ENCODE measurements at regions not wholly inside any gene's neighbourhood (a gene's known extent, or its start where the extent isn't known, plus 50 kb on each side); places are given as distances from the start of the nearest gene placed in this dataset.
A peak's percentile ranks its signal among the peaks of the same experiment; 100 is the strongest.

GRCh38 chr9:105828171-105828570 lies 133.8 kb downstream of the TMEM38B start:
- no peak for DNase-seq

DNA sequence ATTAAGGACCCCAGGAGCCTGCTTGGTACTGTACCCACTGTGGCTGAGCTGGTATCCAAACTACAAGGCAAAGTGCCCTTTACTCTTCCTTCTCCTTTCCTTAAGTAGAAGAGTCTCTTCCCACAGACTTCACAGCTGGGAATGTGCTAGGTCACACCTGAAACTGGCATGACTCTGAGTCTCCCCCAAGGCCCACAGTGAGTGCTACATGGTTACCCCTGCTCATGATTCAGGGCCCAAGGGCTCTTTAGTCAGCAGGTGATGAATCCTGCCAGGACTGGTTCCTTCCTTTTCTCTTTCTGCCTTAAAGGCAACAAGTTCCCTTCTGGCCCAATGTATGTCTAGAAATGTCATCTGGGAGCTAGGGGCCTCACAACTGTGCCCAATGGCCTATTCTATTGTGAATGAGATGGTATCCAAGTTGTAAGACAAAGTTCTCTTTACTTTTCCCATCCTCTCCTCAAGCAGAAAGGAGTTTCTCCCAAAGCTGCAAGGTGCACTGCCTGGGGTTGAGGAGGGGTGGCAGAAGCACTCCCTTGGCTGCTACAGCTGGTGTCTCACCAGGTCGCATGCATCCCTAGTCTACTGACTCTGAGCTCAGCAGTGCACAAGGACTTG lies 134.4 kb downstream of the TMEM38B start:
- no peak for DNase-seq

- no peak for DNase-seq
These were observed 136.1 kb downstream of the TMEM38B start for GRCh38 chr9:105830461-105830860.

GRCh38 chr9:105832096-105832710 lies 137.9 kb downstream of the TMEM38B start:
- DNase-seq, result no peak

- DNase-seq, result no peak
These were observed 139.1 kb downstream of the TMEM38B start for GRCh38 chr9:105833271-105833975.

GRCh38 chr9:105834404-105834803 lies 140.1 kb downstream of the TMEM38B start:
- DNase-seq, result no peak

DNA sequence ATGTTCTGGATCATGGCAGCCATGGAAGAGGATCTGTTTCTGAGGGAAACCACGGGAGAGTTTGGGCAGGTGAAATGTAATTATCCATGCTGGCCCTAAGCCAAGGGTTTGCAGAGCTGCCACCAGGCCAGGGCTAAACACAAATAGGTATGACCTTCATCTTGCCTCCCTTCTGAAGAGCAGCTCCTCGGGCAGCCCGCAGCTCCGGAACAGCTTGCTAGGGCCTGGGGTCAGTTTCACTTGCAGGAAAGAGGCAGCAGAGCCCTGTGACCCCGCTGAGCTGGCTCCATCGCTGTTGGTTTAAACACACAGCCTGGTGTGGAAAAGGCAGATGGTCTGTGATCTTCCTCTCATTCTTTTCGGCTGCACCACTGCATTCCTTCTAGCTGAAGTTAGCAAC lies 141.4 kb downstream of the TMEM38B start:
- no peak for DNase-seq

DNA sequence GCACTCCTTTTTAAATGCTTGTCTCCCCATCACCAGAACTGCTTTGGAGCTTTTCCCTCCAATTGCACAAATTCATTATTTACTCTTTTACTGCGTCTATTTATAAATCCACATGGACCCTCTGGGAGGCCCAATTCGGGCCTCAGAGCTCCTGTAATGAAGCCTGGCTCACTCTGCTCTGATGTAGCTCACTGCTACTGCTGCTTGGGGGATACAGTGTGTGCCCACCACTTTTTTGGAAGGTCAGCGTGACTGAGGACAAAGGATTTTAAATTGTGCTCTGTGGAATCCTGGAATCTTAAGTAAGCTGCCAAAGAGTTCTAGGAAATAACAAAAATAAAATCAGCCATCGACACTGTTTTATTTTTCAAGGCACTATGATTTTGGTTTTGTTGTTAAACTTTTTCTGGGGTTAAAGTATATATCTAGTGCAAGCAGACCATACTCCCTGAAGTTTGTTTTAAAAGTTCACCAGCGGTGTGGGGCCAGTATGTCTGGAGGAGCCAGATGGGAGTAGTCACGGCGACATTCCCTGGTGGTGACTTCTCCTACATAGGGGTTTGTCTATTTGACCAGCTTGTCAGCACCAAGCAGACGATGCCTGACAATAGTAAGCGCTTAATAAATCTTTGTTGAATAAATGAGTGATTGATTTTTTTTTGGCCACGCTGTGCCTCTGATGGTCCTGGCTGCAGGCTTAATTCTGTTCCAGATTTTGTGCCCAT lies 142.8 kb downstream of the TMEM38B start:
- DNase-seq, result no peak

DNA sequence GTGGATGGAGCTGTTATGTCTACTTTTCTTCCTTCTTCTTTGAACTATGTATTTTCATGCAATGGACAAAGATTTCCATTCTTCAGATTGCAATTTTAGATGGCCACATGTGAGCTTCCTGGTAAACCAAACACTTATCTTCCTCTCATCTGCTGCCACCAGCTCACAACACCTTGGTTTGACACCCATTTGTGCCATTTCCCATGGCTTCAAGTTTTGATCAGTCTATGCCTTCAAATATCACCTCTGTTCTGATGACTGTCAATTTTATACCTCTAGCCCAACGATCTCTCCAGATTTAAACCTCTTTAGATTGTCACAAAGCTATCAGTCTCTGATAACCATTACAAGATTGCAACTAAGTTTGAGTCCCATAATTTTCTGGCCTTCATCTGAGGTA lies 147.2 kb downstream of the TMEM38B start:
- DNase-seq, result no peak

DNA sequence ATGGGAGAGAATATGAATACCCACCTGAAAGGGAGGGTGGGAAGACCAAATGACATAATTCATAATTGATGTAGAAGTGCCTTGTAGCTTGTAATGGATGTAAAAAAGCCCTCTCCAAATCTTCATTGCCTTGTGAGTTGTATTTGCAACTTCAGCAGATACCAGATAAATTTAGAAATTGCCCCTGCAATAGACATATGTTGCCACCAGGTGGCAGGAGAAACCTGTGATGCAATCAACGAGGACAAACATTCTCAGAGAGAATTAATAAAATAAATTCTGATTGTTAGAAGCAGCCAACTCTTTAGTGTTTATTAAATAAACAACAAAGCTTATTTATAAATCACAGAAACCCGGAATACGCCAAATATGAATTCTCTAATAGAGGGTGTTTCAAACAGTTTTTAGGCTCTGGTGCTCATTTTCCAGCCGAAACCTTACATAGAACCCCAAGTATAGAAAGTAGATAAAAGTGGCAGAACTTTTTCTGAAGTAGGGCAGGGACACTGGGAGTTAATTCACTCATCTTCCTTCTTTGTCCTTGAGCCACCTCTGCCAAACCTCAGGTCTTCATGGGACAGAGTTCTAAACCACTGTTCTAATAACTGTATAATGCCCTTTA lies 147.8 kb downstream of the TMEM38B start:
- peak; percentile 9 for DNase-seq

DNA sequence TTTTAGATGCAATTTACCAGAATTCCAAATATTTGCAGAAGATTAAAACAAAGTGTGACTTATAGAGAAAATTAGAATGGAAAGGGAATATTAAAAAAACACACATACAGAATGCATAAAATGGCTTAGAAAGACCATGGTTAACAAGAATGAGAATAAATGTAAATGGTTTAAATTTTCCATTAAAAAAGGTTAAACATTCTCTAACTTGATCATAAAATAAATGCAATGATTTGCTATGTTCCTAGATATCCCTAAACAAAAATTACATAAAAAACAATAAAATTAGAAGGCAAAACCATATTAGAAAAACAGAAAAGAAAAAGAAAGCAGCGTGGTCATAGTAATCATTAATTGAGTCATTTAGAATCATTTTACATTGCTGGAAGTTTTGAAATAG lies 152.5 kb downstream of the TMEM38B start:
- no peak for DNase-seq

DNA sequence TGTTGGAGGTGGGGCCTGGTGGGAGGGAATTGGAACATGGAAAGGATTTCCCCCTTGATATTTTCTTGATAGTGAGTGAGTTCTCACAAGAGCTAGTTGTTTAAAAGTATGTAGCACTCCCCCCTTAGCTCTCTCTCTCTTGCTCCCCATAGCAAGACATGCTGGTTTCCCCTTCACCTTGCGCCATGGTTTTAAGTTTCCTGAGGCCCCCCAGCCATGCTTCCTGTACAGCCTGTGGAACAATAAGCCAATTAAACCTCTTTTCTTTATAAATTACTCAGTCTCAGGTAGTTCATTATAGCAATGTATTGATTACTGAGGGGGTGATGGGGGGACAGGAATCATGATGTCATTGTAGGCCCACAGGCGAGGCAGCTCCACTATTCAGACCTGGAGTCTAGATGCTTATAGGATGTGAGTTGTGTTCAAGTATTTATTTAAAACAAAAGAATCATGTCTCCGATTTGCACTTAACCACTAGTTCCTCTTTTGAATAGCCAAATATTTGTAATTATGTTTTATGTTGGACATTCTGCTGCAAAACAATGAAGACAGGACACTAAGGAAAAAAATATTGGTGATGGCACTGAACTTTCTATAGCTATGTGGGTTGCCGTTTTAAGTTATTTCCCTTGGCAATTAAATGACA lies 156.6 kb downstream of the TMEM38B start:
- no peak for DNase-seq

GRCh38 chr9:105854026-105854782 lies 159.9 kb downstream of the TMEM38B start:
- no peak for DNase-seq

DNA sequence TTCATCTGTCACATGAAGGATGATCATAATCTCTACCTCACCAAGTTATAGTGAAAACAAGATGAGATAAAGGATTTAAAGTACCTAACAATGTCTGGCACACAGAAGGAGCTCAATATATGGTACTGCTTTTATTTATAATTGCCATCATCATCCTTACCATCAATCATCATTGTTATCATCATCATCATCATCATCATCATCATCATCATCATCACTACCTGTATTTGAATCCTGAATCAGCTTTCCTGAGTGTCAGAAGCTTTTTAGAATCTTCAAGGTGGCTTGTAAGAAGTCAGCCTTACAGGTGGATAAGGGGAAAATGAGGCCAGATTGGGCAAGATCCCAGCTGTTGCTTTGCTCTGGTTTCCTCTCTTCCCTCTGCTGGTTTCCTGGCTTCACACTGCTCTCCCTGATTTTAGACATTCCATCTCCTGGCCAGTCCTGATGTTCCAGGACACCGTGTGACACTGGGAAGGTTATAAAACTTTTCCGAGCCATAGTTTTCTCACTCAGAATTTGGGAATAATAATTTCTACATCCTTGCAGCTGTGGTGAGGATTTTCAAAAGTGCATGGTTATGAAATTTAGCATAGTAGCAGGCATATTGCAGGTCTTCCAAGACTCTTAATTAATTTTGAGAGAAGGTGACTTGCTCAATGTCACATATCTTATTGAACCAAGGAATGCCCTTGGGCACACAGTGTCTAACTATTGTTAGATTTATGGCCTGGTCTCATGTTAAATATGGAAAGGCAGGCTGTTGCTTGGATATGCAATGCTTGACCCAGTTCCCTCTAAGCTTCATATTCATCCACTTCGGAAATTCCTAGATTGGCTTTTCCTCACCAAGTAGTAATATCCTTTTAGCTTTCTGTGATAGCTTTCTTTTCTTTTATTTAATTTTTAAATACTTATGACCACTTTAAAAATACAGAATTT lies 160.7 kb downstream of the TMEM38B start:
- DNase-seq, result no peak

DNA sequence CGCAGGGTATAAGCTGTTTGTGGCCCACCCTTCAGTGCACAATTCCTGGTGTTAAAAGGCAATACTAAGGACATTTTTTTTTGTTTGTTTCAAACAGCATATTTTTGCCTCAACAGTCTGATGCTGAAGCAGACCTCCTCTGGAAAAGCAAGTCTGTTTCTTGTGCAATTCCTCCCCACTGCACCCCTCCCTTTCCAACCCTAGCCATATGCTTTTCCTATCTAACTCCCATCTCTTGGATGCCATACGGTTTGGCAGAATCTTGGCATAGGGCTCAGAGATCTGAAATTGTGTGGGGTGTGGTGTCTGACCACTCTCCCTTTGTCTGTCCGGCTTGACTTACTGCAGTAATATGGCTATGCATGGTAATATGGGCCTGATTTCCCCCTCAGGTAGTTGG lies 161.6 kb downstream of the TMEM38B start:
- no peak for DNase-seq

- DNase-seq, result no peak
These were observed 163.8 kb downstream of the TMEM38B start for GRCh38 chr9:105858006-105858690.

DNA sequence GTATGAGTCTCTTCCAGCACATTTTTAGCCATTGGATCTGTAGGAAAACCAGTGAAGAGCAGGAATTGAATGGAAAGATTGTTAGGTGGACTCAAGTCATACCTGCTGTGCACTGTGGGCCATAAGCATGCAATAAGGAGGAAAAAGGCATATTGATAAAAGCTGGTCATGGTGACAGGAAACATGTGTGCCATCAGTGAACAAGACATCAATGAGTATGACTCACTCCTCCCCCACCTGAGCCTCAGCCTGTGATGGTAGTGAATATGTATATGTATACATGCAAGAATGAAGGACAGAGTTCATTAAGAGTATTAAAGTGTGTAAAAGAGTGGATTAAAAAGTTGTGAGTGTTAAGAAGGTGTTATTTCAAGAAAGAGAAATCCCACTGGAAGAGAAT lies 164.5 kb downstream of the TMEM38B start:
- no peak for DNase-seq

- no peak for DNase-seq
These were observed 165.2 kb downstream of the TMEM38B start for GRCh38 chr9:105859428-105860091.

- no peak for DNase-seq
These were observed 166.2 kb downstream of the TMEM38B start for GRCh38 chr9:105860516-105860915.

GRCh38 chr9:105861972-105862371 lies 167.6 kb downstream of the TMEM38B start:
- no peak for DNase-seq

All from NCI-H1436 (cell line).